ENCODE measurements at regions not wholly inside any gene's neighbourhood (a gene's known extent, or its start where the extent isn't known, plus 50 kb on each side); places are given as distances from the start of the nearest gene placed in this dataset.

DNA sequence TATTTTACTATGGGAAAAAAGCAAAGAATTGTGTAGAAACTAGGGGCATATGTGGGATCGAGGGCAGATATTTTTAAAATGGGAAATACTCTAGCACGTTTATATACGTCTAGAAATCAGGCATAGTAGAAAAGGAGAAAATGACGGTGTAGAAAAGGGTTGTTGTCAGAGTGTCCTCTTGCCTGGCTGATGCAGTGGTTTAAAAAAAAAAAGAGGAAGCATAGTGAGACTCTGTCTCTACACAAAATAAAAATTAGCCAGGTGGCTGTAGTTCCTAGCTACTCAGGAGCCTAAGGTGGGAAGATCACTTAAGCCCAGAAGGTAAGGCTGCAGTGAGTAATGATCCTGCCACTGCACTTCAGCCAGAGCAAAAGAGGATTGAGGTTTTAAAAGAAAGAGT, 64.7 kb upstream of the LRRC7 start:
- TF ChIP-seq POLR2A (IDR thresholded peaks at IDR 0.05) (no peak), CTCF (IDR thresholded peaks at IDR 0.05) (no peak)
